NCI-H2107 (cell line): ENCODE measurements at regions not wholly inside any gene's neighbourhood (a gene's known extent, or its start where the extent isn't known, plus 50 kb on each side); places are given as distances from the start of the nearest gene placed in this dataset.
A peak's percentile ranks its signal among the peaks of the same experiment; 100 is the strongest.
"Not testable (repeated sequence)": the region's sequence is repeated elsewhere in the genome, so short reads cannot be mapped to it uniquely, and the experiment has no call there.

Experiments
- DNase-seq: peaks from one replicate; lab custom pipeline; 2025; lab: John Stamatoyannopoulos, UW

DNA sequence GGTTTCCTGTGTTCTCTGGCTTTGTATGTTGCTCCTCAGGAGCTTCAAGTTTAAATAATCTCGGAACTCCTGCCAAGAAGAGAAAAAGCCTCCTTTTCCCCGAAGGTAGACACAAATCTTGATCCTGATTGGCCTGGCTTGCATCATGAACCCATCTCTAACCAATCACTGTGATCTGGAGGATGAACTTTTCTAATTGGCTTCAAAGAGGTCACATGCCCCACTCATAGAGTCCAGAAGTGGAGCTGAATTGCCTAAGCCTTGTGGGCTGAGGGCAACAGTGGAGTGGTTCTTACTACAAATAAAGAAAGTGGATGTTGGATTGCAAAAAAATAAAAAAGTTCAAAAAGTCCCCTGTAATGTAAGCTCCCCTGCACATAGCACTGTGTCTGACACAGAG is 245.9 kb downstream of the MID1IP1 start:
- no peak for DNase-seq

DNA sequence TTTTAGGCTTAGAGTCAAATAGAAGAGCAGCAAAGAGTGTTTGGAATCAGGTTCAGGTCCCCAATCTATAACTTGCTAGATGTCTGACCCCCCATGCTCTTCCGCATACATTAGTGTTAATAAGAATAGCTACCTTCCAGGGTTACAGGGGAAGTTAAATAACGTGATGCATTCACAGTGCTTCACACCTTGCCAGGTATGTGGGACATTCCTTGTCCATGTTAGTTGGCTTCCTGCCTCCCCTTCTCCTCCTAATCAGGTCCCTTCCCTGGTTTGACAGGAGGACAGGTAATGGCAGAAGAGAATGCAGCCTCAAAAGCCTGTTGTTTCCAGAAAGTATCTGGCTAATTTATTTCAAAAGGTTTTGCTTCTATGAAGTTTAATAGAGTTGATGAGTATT is 248.7 kb downstream of the MID1IP1 start:
- DNase-seq: no peak

DNA sequence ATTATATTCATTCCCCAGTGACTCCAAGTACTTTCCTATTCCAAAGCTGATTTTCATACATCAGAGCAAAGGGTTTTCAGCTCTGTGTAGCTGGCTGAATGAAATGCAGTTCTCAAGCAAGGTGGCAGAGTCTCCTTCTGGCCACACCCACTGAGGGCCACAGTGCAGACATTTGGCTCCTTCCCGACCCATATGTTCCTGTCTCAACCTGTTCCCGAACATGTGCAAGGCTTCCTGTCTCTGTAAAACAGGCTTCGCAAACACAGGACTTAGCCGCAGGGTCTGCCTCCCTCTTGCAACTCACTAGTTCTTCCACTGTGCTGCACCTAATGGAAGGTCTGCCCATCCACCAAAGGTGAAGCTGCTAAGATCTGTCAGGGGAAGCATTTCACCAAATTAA is 249.2 kb downstream of the MID1IP1 start:
- no peak for DNase-seq

DNA sequence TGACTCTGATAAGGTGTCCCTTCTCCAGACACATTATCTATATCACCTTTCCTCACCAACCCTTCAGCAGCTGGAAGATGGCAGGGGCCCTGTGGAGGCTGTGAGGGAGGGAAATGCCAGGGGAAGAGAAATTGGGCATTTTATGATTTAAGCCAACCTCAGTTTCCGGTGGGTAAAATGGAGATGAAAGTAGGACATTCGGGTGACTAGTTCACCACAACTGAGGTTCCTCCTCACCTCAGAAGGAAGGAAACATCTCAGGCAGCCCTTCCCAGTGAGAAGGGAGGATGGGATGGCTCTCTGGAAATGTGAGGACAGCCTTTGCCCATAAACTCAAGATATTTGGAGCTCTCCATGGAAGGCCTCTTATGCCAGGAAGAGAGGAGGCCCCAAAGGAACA is 251.5 kb downstream of the MID1IP1 start:
- DNase-seq: no peak

DNA sequence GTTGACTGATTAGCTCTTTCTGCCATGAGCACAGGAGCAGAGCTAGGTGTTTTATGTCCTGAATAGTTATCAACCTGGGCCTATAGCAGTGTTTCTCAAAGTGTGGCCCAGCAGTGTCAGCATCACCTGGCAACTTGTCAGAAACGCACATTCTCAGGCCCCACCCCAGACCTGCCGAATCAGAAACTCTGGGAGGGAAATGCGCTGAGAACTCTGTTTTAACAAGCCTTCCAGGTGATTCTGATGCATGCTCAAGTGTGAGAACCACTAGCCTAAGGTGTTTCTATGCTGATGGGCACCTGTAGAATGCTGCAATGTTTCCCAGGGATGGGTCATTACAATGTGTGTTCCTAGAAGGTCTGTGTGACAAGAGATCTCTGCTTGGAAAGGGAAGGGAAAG is 257.5 kb downstream of the MID1IP1 start:
- no peak for DNase-seq

DNA sequence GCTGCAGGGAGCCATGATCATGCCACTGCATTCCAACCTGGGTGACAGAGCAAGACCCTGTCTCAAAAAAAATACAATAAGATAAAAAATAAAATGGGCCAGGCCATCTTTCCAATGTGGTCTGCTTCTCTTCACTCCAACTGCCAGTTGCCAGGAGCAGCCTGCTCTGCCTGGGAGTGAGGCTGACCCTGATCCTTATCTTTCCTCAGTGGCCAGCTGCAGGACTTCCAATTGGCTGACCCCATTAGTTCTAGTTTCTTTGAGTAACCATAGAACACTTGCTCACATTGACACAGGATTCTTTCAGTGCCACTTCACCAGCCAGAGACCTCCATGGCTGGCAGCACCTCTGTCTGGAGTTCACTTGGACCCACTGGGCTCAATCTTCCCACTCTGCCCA is 258.6 kb downstream of the MID1IP1 start:
- DNase-seq: no peak

DNA sequence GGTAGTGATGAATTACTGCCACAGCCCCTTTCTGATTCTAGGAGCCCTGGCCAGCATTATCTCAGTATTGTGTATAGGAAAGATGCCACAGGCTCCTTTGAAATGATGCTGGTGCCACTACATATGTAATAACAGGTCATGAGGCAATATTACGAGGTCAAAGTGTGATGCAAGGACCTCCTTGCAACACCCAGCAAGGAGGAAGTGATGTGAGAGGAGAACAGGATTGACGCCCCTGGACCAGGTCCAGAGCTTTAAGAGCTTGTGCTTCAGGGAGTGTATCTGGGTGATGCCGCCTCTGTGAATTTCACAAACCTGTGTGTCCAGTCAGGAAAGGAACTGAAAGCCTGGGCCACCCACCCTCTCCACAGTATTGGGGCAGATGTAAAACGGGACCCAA is 261.8 kb downstream of the MID1IP1 start:
- no peak for DNase-seq

DNA sequence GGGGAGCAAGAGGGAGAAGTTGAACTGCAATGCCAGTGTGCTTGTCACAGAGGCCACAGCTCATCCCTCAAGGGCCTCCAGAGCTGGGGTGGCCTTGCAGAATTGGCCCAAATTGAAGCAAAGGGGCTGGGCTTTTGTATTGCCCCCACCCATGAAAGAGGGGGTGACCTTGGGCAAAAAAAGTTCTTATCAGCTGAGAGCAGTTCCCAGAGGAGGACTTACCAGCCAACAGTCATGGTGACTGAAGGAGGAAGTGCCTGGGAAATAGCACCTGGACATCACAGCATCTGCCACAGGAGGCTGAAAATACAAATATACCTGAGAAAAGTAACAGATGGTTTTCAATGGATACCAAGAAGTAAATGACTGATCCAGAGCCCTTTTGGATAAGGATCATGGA is 262.4 kb downstream of the MID1IP1 start:
- DNase-seq: no peak

DNA sequence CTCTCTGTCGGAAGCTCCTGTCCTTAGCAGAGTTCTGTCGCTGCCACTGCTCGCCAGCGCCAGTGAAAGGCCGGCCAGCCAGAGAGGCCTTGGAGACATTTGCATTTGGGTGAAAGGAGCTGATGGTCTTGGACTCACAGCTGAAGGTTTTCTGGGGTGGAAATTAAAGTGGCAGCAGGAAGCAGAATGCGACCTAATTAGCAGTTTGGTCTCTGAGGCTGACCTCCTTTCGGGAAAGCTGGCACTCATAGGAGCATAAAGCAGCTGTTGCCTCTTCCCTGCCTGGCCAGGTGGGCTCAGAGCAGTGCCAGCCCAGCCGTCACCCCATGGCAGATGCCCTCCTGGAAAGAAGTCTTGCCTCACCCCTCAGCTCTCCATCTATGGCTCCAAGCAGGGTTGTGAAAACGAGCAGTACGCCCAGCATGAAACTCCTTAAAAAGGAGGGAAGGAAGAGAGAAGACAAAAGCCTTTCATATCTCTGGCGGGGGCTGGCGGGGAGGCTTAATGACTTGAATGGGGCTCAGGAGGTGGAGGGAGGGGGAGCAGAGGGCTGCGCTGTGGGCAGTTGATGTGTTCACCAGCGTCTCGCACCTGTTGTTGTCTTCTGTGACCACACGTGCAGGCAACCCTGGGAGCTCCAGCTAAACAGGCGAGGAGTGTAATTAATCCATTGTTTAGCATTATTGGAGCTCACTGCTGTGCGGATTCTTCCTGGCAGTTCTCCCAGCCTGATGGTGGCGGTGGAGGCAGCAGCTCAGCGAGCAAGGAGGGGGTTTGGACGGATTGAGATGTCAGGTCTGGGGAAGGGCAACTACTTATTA is 264.0 kb downstream of the MID1IP1 start:
- DNase-seq: peak; percentile 88

DNA sequence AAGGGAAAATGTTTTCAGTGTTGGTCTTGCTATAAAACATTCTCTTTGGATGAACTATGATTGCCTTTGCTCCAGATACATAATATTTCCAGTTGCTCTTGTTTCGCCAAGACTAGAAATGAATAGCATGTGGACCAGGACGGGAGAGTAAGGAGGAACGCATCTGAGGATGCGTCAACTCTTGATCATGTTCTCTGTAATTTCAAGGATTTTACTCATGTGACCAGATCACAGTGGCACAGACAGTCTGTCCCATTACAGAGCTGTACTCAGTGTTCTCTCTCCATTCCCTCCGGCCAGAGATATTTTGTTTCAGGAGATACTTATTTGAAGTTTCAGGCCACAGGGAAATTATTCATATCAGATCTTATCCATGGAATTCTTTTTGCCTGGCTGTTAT is 266.6 kb downstream of the MID1IP1 start:
- no peak for DNase-seq

DNA sequence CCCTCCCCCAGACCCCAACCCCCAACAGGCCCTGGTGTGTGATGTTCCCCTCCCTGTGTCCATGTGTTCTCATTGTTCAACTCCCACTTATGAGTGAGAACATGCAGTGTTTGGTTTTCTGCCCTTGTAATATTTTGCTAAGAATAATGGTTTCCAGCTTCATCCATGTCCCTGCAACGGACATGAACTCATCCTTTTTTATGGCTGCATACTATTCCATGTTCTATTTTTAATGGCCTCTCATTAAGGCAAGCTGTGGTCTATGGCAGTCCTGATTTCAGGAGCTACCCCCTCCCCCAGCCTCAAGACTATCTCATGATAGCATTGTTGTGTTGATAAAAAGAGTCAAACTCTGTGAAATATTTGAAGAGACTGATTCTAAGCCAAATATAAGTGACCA is 267.4 kb downstream of the MID1IP1 start:
- DNase-seq: not testable (repeated sequence)

DNA sequence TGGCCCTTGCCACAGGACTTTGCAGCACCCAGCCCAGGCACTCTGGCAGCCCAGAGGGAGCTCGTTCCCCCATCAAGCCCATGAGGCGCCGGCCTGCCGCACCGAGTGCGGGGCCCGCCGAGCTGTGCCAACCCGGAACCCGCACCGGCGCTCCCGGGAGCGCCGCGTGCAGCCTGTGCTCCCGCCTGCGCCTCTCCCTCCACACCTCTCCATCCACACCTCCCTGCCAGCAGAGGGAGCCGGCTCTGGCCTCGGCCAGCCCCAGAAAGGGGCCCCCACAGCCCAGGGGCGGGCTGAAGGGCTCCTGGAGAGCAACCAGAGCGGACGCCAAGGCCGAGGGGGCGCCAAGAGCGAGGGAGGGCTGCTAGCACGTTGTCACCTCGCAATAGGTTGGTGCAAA is 268.8 kb downstream of the MID1IP1 start:
- DNase-seq: no peak

DNA sequence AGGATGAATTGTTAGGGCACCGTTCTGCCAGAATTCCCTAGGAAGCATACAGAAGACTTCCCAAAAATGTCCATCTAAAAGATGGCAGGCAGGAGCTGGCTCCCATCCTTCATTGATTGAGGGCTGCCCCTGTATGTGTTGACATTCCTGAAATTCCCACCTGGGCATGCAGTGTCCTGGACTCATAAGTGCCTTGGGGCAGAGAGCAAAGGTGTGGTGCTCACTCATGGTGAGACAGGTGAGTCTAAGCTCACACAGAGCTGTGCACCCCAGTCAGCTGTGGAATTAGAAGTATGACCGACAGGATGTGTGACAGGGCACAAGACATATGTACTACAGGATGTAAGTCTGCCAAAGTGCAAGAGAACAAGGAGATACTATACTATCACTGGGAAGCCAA is 271.9 kb downstream of the MID1IP1 start:
- DNase-seq: no peak

DNA sequence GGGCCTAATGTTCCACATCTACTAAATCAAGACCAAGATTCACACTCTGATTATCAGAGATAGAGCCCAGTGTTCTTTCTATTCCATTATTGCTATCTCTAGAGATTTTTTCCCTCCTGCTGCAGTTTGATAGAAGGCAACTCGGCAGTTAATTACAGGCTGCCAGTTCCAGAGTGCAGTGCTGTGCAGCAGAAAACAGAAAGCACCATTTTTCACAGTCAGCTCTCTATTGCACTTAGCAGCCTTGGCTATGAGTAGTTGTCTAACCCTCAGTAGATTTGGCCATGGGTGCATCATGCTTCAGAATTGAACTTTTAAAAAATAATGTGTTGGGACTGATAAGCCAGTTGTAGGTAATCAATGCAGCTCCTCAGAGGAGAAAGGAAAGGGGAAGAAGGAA is 295.3 kb downstream of the MID1IP1 start:
- no peak for DNase-seq

DNA sequence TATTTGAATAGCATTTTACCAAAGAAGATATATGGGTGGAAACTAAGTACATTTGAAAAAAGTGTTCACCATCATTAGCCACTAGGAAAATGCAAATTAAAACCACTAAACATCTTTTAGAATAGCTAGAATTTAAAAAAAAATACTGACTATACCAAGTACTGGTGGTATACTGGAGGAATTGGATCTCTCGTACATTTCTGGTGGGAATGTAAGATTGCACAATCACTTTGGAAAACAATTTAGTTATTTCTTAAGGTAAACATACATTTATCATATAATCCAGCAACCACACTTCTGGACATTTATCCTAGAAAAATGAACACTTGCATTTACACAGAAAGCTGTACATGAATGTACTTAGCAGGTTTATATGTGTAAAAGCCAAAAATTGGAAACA is 303.5 kb downstream of the MID1IP1 start:
- no peak for DNase-seq

DNA sequence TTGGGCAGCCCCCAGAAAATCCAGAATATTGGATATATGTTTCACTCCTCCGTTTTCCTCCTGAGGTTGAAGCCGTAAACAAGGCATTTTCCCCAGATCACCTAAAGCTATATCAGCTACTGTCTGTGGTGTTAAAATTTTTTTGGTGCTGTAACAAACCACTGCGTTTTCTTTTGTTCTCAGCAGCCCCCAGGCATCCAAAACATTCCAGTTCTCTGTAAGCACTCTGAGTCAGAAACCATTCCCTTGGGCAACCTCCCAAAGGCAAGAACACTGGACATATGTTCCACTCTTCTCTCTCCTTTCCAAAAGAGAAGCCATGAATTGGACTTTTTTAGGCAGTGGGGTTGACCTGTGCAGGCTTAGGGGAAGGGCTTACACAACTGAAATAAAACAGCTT is 310.9 kb downstream of the MID1IP1 start:
- no peak for DNase-seq

DNA sequence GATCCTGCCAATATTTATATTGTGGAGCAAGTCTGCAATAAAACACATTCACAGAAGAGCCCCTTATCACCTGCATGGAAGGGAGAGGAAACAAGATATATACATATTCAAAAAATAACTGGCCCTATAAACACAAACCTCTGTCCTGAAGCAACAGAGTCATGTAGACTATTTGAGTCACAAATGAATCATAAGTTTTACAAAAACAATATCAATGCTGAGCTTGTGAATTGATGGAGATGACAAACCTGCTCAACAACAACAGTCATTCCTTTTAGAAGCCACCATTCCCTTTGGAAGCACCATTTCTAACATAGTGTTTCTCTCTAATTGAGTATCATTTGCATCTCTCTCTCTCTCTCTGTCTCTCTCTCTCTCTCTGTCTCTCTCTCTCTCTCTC is 313.9 kb downstream of the MID1IP1 start:
- no peak for DNase-seq

DNA sequence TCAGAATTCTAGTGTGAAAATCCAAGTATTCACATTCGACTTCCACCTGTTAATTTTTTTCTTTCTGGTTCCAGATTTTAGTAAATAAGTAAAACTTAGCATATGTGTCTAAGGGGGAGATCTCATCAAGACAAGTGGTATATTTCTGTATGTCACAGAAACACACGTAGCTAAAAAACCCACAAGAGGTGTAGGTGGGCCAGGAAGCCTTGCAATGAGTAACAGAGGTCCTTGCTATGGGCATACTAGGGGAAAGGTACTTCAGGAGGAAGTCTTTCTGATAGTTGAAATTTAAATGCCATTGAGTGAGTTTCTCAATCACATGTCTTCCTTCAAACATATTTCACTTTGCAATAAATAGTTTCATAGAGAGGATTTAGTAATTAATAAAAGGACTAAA is 315.8 kb downstream of the MID1IP1 start:
- no peak for DNase-seq

DNA sequence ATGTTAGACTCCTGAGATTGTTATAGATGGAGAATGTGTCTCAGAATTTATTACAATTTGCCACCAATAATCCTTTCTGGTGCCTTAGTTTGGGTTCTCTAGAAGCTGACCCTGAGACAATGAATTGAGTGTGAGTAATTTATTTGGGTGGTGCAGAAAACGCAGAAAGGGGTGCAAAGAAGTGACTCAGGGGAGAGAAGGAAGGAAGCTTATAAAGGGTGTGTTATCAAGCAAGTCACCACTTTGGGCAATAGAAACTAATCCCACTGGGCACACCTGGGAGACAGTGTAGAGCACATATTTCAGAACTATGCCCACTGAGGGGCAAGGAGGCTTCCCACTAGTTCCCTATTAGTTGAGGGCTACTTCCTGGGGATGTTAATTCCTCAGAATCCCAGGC is 320.6 kb downstream of the MID1IP1 start:
- DNase-seq: no peak

DNA sequence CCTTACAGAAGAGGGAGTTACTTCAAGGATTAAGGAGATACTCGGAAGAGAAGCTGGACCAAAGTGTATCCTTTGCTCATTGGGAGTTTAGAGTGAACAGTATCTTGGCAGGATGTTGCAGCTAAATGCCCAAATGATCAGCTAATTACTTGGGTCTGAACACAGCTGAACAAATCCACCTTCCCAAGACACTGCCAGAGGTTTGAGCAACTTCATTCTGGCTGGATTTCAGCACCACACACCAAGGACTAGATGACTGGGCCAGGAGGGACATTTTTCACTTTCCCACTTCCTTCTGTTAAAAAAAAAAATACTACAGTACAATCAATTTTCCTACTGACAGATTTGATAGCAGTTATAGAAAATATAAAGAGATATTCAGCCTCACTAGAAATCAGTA is 324.6 kb downstream of the MID1IP1 start:
- no peak for DNase-seq

DNA sequence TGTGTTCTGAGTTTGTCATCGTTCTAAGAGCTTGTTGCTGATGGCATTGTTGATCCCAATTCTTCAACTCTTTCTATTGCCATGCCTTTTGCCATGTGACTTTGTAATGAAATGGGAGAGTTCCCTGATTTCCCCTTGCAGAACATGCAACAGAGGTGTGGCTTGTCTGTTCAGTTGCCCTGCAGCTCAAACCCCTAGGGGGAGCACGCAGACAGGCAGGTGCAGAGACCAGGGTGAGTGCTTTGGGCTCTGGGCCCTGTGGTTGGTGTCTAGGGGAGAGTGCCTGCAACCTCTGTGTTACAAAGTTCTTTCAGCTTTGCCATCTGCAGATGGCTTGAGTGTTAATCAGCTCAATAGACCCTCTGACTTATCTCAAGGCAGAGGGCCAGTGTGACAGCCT is 332.7 kb downstream of the MID1IP1 start:
- peak; percentile 55 for DNase-seq

DNA sequence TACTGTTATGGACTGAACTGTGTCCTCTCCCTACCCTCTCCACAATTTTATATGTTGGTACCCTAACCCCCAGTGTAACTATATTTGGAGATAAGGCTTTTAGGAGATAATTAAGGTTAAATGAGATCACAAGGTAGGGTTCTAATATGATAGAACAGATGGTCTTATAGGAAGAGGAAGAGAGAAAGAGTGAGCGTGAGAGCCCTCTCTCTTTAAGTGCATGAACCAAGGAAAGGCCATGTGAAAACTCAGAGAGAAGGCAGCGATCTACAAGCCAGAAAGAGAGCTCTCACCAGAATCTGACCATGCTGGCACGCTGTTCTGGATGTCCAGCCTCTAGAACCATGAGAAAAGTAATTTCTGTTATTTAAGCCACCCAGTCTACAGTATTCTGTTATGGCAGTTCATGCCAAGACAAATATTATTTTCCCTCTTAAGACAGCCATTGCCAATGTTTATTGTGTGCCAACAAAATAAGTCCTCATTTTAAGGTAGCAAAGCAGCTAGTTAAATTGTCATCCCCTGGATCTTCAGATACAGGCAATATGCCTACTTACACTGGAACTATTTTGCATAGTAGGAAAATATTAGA is 336.2 kb downstream of the MID1IP1 start:
- DNase-seq: no peak

DNA sequence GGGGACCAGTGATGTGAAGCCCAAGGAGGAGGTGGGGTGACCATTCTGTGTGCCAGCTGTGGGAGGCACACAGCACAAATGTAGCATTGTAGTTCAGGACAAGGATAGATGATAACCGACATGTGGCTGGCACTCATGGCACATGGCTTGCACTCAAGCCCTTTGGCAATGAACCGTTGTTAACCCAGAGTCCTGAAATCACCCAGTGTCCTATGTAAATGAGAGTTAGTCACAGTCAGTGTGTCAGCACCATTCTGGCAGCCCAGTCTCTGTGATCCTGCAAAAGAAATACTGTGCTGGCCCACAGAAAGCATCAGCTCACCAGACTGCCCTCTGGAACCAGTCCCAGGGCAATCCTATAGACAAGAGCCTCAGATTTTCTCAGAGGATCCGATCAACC is 339.3 kb downstream of the MID1IP1 start:
- DNase-seq: no peak

DNA sequence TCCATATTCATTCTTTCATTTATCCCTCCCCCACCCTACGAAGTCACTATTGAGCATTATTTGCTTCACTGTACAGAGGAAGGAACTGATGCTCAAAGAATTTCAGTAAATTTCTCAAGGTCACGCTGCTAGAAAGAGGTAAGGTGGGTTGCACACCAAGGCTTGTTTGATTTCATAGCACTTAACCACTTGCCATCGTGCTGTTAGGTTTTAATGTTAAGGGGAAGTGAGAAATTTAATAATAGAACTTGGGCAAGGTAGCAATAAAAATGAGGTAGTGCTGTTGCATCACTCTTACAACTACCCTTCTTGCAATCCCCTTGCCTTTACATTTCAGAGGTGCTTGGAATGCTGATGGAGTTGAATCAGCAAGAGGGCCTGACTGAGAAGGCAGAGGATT is 343.1 kb downstream of the MID1IP1 start:
- no peak for DNase-seq
